ENCODE measurements at regions not wholly inside any gene's neighbourhood (a gene's known extent, or its start where the extent isn't known, plus 50 kb on each side); places are given as distances from the start of the nearest gene placed in this dataset.

- in situ Hi-C loops (cut with HindIII; ENCODE audit: low sequenced_read_pairs), result no loop called here
Observed at GRCh38 chr3:43892526-43892925, 201.8 kb downstream of the ABHD5 start.

DNA sequence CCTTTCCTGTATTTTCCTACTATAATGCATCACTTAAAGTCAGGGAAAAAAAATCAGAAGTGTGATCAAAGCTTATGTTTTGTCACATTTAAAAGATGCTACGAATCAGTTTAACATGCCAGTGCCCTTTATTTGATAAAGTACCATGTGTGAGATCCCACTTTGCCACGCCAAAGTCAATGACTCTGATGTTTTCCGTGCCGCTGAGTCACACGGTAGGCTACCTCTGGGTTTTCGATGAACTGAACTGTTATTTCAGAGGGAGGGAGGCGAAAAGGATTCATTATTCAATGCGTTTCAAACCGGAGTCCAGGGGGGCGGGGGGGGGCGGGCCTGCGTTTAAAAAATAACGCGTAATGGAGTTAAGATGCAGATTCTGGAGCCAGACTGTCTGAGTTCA lies 203.0 kb downstream of the ABHD5 start:
- in situ Hi-C loops (cut with HindIII; ENCODE audit: low sequenced_read_pairs), result no loop called here

GRCh38 chr3:43894176-43895049 lies 203.7 kb downstream of the ABHD5 start:
- in situ Hi-C loops (cut with HindIII; ENCODE audit: low sequenced_read_pairs), result no loop called here

DNA sequence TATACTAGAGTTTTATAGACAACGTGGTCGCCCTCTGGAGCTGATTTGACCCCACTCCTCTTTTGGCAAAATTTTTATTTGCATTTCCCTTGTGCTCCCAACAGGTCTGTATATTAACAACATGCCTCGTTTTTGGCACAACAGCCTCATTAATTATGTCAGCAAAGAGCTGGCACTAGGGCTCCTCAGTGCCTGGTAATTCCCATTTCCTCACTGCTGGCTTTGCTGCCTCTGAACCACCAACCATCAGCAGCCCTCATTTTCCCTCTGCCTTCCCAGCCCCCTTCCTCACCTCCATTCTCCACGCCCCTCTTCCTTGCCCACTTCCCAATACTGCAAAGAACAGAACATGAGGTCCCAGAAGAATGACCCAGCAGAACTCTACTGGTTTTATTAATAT lies 204.8 kb downstream of the ABHD5 start:
- in situ Hi-C loops (cut with HindIII; ENCODE audit: low sequenced_read_pairs), result no loop called here

- in situ Hi-C loops (cut with HindIII; ENCODE audit: low sequenced_read_pairs), result no loop called here
Observed at GRCh38 chr3:43902415-43902814, 211.7 kb downstream of the ABHD5 start.

DNA sequence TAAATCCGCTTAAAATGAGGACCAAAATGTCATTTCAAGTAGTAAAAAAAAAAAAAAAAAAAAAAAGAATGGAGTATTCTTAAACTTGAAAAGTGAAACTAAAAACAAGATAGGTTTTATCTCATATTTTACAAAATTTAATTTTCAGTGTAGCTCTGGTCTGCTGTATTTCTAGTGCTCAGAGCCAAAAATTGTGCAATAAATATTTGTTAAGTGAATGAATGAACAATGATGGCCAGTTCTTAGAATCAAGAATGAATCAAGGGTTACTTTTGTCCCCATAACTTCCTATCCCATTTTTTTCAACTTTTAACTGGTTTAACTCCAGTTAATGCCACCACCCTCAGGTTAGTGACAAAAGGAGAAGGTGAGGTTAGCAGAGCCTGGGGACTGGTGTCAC lies 214.4 kb downstream of the ABHD5 start:
- in situ Hi-C loops (cut with HindIII; ENCODE audit: low sequenced_read_pairs), result no loop called here

DNA sequence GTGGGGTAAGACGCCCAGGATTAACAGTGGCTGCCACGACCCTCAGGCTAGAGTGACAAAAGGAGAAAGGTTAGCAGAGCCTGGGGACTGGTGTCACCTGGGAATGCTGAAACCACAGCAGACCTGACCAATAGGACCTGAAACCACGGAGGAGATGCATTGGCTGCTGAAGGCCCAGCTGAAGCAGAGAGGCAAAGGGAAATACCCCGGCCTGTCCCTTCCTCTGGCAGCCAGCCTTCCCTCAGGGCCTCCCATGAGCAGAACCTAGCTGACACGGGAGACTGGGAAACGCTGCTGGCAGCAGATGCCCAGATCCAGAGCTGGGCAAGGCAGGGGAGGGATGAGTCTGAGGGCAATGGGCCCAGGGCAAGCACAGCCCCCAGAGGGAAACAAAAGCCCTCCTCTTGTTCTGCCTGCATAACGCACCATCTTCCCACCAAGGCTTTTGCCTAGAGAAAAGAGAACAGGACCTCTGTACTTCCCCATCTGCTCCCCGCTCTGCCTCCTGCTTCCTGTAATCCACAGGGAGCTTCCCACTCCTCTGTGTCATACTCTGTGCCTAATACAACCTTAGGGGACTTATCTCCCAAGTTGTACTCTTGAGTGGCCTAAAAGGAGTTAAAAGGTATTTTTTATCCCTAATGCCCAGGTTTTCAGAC lies 216.2 kb downstream of the ABHD5 start:
- in situ Hi-C loops (cut with HindIII; ENCODE audit: low sequenced_read_pairs), result no loop called here

DNA sequence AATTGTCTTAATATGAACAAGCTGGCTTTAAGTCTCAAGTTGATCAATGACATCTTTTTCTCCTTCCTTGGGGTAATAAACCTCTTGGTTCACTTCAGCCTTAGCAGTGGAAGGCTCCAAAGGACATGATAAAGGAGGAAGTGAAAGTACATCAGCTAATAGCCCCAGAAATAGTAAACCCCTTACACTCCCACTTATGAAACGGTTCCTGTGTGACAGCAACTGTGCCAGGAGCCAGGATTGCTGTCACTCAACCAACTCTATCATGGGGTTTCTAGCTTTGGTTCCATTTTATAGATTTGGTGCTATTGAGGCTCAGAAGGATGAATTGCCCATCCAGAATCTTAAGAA lies 216.7 kb downstream of the ABHD5 start:
- in situ Hi-C loops (cut with HindIII; ENCODE audit: low sequenced_read_pairs), result no loop called here

DNA sequence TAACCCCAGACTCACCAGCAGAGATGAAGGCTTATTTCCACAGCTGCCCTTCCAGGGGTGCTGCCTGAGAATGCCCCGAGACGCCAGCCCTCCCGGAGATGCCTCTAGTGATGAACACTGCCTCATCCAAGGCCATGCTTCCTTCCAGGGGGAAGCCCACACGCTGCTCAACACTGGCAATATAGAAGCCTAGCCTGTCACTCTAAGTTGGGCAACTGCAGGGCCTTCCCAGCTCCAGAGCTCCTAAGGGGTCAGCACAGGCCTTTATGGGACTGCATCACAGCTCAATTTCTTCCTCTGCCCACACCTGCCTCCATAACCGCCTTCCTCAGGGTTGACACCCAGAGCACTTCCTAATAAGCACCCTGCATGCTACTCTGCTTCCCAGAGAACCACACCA lies 217.7 kb downstream of the ABHD5 start:
- in situ Hi-C loops (cut with HindIII; ENCODE audit: low sequenced_read_pairs), result no loop called here

- in situ Hi-C loops (cut with HindIII; ENCODE audit: low sequenced_read_pairs), result no loop called here
Observed at GRCh38 chr3:43909149-43909548, 218.4 kb downstream of the ABHD5 start.

GRCh38 chr3:43910750-43911149 lies 220.0 kb downstream of the ABHD5 start:
- in situ Hi-C loops (cut with HindIII; ENCODE audit: low sequenced_read_pairs), result loop anchor here (5.0 kb wide), 1 partner anchor 48 kb away; no protein-coding TSS in a partner anchor

DNA sequence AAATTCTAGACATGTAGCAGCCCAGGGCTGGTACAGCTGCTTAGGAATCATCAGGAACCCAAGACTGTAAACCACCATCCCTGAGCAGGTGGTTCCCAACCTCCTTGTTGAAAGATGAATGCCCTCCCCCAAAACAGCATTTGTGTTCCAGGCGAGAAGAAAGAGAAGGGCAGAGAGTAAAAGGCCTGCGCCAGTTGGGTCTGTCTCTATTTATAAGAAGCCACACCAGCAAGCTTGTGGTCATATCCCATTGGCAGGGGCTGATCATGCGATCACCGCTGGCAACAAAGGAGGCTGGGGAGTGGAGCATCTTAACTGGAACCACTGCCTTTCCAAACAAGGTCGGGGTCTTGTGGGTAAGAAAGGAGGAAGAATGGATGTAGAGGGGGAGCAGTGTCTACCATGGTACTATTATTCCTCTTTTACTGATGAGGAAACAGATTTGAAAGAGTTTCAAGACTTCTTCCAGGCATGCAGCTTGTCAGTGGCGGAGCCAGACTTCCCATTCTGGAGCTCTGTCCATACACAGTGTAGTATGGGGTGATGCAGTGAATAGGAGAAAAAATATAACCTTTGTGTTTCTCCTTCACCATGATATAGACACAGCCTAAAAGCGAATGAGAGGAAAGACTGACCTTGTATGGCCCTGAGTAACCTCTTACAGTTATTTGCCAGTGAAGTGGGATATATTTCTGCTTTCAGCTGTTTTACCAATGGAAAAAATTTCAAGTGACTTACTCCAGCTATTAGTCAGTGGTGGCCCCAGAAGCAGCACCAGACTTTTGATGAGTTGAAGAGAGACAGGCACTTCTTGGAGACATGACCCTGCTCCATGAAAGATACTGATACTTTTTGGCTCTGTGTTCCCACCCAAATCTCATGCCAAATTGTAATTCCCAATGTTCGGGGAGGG lies 222.6 kb downstream of the ABHD5 start:
- in situ Hi-C loops (cut with HindIII; ENCODE audit: low sequenced_read_pairs), result loop anchor here (5.0 kb wide), 1 partner anchor 51 kb away; no protein-coding TSS in a partner anchor

DNA sequence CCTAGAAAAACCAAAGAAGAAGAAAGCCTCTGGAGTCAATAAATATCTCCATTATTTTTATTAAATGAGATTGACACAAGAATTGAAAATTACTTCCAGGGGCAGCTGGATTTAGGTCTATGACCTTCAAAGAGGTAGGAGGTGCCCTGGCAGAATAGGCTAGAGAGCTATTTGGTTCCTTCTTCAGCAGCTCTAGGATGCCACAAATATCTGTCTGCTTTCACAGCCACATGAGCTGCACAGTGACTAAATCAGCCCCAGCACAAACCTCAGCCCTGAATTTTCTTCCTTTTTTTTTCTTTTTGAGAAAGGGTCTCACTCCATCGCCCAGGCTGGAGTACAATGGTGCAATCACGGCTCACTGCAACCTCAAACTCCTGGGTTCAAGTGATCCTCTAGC lies 223.5 kb downstream of the ABHD5 start:
- in situ Hi-C loops (cut with HindIII; ENCODE audit: low sequenced_read_pairs), result loop anchor here (5.0 kb wide), 1 partner anchor 52 kb away; no protein-coding TSS in a partner anchor

DNA sequence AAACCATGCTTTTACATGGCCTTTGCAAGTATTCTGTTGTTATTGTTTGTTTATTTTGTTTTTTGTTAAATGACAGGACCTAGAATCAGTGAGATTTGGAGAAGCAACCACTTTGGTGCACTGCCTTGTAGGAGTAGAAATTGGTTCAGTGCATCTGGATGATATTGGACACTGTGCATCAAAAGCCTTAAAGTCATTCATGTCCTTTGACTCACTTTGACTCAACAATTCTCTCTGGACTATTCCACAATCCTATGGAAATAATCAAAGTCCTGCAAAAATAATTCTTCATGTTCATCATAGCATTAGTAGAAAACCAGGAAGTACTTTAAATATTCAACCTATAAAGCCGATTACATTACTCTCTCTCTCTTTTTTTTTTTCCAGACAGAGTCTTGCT lies 224.8 kb downstream of the ABHD5 start:
- in situ Hi-C loops (cut with HindIII; ENCODE audit: low sequenced_read_pairs), result no loop called here

- in situ Hi-C loops (cut with HindIII; ENCODE audit: low sequenced_read_pairs), result no loop called here
Observed at GRCh38 chr3:43917361-43917760, 226.6 kb downstream of the ABHD5 start.

DNA sequence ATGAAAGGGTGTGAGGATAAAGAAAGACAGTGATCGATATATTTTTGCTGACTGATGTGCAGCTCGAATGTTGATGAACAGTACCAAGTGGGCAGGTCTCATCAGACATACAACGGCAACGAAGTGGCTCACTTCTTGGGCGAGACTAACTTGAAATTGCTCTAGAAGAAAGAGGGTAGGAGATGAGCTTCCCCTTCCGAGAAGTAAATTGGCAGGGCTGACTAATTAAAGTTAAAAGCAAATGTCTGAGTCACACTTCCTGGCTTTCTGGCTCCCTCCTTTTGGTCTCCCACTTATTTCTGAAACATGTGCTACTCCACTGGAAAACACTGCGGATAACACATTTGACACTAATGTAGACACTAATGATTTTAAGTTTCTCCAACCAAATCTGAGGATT lies 228.3 kb downstream of the ABHD5 start:
- in situ Hi-C loops (cut with HindIII; ENCODE audit: low sequenced_read_pairs), result no loop called here

GRCh38 chr3:43921056-43921648 lies 230.4 kb downstream of the ABHD5 start:
- in situ Hi-C loops (cut with HindIII; ENCODE audit: low sequenced_read_pairs), result no loop called here

DNA sequence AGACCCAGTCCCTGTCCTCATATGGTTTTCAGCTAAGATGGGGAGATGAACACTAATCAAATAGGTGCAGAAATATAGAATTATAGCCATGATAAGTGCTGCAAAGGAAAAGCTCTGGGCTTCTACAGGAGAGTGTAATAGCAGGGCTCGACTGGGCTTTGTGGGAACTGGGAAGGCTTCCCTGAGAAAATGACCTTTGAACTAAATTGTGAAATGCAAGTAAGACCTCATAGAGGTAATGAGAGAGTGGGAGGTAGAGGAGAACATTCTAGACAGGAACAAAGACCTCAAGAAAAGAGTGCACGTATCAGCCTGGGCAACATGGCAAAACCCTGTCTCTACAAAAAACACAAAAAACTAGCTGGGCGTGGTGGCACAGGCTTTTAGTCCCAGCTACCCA lies 231.6 kb downstream of the ABHD5 start:
- in situ Hi-C loops (cut with HindIII; ENCODE audit: low sequenced_read_pairs), result no loop called here

DNA sequence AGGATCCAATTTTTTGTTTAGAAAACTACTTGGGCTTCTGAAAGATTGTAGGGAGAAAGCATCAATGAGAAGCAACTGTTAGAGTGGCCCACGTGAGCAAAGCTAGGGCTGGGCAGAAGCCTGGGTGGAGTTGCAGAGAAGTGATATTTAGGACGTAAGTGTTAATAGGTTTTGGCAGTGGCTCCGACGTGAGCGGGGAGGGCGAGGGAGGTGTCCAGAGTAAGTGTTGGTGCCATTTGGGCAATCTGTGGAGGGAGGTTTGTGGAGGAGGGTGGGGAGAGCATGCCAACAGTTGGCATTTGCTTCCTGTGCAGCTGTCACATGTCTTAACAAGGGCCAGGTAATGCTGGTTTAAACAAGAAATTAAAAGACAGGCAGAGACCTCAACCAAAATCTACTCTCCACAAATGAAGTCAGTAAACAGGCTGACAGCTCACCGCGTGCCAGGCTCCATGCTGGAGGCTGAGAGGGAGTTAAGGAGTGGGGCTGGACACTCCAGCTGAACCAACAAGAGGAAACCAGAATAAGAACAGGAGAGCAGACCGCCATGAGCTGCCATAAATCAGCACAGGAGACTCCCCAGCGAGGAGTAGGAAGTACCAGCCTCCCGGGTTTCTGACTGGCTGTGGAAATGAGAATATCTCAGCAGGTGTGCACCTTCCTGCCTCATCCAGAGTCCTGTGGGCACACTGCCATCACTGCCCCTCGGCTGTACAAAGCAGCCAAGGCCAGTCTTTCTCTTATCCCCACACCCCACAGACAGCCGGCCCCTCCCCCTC lies 232.6 kb downstream of the ABHD5 start:
- in situ Hi-C loops (cut with HindIII; ENCODE audit: low sequenced_read_pairs), result no loop called here

DNA sequence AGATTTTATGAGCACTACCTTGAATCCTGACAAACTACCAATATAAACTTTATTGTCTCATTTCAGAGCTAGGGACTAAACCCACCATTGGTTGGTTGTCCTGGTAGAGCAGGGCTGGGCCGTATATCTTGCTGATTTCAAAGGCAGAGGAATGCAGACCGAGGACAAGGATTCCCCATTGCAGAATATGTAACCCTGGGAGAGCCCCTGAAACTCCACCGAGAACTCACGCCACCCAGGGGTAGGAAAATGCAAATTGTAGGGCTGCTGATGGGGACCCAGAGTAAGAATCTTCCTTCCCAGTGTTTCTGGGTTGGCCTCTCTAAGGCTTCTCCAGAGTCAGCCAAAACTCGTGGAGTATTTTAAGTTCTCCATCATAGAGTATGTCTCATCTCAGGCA lies 235.3 kb downstream of the ABHD5 start:
- in situ Hi-C loops (cut with HindIII; ENCODE audit: low sequenced_read_pairs), result loop anchor here (5.0 kb wide), 1 partner anchor 104 kb away; no protein-coding TSS in a partner anchor
